HL-60 (cell line): ENCODE measurements at regions not wholly inside any gene's neighbourhood (a gene's known extent, or its start where the extent isn't known, plus 50 kb on each side); places are given as distances from the start of the nearest gene placed in this dataset.

Source experiments
- CTCF ChIP-seq: IDR thresholded peaks from one replicate; pipeline ENCODE4 v1.5.1; 2011; ENCODE audit warnings: low read length, control low read depth, inconsistent platforms; ENCODE audit not compliant: insufficient read depth
- POLR2AphosphoS5 ChIP-seq: IDR thresholded peaks from 2 replicates; pipeline ENCODE4 v1.6.1; 2012; ENCODE audit warnings: low read depth
- SPI1 ChIP-seq: IDR thresholded peaks from 2 replicates; pipeline ENCODE4 v1.6.1; 2012; ENCODE audit warnings: low read depth, mild to moderate bottlenecking, borderline replicate concordance

GRCh38 chr6:105482921-105483320 lies 80.0 kb upstream of the PREP start:
- TF ChIP-seq CTCF, result no peak
- no peak for TF ChIP-seq POLR2AphosphoS5
- TF ChIP-seq SPI1, result no peak
